ENCODE measurements at regions not wholly inside any gene's neighbourhood (a gene's known extent, or its start where the extent isn't known, plus 50 kb on each side); places are given as distances from the start of the nearest gene placed in this dataset.
A peak's percentile ranks its signal among the peaks of the same experiment; 100 is the strongest.

DNA sequence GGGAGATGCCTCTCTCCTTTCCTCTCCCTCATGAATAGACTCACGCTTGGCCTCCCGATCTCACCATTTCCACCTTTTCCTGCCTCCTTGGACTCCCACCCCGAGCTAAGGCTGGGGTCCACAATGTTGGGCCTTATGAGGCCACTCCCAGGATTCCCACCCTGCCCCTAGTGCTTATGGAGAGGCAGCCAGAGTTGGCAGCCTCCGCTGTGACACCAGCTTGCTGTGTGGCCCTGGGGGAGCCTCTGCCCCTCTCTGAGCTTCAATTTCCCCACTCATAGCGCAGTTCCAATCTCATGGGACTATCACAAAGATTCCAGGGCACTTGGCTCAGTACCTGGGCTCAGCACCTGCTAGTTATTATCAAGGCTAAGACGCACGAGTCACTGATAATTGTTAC is 118.7 kb upstream of the WNT4 start:
- H3K4me1 Mint-ChIP-seq = no peaks in the 10 kb centered on the region
- H3K36me3 Mint-ChIP-seq (ENCODE audit: low read depth) = no peaks in the 10 kb centered on the region
- H3K27ac Mint-ChIP-seq = no peak overlapping the region
- H3K27me3 Mint-ChIP-seq = peaks cover 5% of the 10 kb centered on the region
- DNase-seq (no peak), ATAC-seq (no peak)
- no peaks in the 10 kb centered on the region for H3K9me3 Mint-ChIP-seq
- no peak overlapping the region for H3K4me3 Mint-ChIP-seq

DNA sequence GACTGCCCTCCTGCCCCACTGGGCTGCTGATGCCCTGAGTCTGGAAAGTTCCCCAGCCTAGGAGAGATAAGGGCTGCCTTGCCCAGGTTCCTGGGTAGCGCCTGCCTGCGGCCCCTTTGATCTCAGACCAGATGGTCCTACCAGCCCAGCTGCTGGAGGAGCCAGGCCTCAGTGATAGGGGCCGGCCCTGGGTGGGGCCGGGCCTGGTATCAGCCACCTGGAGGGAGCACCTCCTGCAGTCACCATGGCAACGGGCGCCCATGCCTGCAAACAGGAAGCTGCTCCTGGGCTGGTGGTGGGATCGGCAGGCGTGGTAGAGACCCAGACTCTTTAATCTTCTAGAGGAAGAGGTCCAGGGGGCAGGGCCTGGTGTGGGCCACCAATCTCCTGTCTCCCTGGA is 119.7 kb upstream of the WNT4 start:
- Mint-ChIP-seq H3K4me3 (no peak overlapping the region), H3K9me3 (no peaks in the 10 kb centered on the region)
- no peak for ATAC-seq

DNA sequence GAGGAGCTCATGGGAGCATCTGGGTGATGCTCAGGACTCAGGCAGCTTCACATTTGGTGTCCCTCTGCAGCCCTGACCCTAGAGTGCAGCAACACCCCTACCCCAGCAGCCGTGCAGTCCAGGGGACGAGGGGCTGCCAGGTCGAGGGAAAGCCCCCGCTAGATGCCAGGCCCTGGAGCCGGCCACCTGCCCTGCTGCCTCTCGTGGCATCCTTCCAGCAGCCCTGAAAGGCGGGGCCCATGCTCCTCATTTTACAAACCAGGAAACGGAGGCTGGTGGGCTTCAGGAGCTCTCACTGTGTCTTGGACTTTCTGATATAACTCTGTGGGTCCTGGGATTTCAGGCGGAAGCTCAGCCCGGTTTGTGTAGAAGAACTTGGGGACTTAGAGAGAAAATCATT is 120.5 kb upstream of the WNT4 start:
- Mint-ChIP-seq H3K4me1 (no peaks in the 10 kb centered on the region), H3K27ac (no peak overlapping the region), H3K4me3 (no peak overlapping the region), H3K9me3 (no peaks in the 10 kb centered on the region), H3K36me3 (ENCODE audit: low read depth) (no peaks in the 10 kb centered on the region), H3K27me3 (peaks cover 8% of the 10 kb centered on the region)
- ATAC-seq = no peak
- DNase-seq = no peak

More for the DNA sequence above, 119.7 kb upstream of the WNT4 start:
- DNase-seq = no peak
- Mint-ChIP-seq H3K36me3 (ENCODE audit: low read depth) (no peaks in the 10 kb centered on the region), H3K27ac (no peak overlapping the region), H3K27me3 (peaks cover 5% of the 10 kb centered on the region), H3K4me1 (no peaks in the 10 kb centered on the region)

DNA sequence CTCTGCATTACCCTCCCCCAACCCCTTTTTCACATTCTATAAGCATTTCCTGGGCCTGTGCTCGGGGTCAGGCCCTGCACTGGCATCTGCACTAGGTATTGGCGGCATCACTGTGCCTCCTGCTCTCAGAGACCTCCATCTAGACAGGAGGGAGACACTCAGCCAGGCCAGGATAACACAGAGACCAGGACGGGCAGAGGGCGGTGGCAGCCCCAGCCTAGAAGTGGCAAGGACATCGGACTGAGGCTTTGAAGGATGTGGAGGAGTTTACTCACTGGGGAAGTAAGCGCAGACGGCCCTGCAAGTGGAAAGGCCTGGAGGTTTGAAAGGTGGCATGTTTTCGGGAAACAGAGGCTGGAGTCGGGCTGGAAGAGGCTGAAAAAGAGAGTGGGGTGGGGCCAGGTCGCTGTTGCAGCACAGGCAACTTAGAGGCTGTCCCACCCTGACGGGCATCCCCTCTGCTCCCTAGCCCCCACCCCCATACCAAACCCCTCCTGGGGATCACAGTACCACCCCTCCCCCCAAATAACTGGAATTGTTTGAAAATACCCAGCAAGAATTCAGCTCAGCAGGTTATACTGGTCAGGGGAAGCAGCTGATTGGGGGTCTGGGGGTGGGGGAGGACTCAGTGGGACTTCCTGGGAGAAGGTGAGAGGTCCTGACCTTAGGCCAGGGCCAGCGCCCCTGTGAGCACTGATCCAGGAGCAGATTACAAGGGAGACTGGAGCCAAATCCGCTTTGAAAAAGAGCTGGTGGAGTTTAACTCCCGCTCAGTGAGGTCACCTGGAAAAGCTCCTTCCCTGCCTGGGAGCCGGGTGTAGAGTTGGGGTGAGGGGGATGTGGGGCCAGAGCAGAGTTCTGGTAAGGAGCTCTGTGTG is 121.8 kb upstream of the WNT4 start:
- Mint-ChIP-seq H3K9me3 (no peaks in the 10 kb centered on the region), H3K27ac (no peak overlapping the region), H3K27me3 (peaks cover 8% of the 10 kb centered on the region), H3K4me1 (no peaks in the 10 kb centered on the region), H3K36me3 (ENCODE audit: low read depth) (no peaks in the 10 kb centered on the region), H3K4me3 (no peak overlapping the region)
- ATAC-seq (no peak), DNase-seq (no peak)

DNA sequence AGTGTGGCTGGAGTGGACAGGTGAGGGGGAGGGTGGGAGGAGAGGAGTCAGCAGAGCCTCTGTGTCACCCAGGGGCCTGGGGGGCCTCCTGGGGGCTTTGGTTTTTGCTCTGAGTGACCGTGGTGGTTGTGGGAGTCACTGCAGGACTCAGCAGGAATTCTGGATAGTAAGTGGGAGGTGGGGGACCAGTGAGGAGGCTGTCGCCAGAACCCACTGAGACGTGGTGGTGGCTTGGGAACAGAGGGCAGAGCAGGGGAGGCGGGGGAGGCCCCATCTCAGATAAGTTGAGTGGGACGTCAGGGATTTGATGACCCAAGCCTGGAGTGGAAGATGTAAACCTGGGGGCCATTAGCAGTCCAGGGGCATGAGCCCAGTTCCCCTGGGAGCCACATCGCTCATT is 123.2 kb upstream of the WNT4 start:
- no peaks in the 10 kb centered on the region for H3K36me3 Mint-ChIP-seq (ENCODE audit: low read depth)
- no peak overlapping the region for H3K27ac Mint-ChIP-seq
- ATAC-seq (no peak), DNase-seq (no peak)
- no peaks in the 10 kb centered on the region for H3K4me1 Mint-ChIP-seq
- H3K4me3 Mint-ChIP-seq = no peak overlapping the region
- H3K9me3 Mint-ChIP-seq = no peaks in the 10 kb centered on the region
- H3K27me3 Mint-ChIP-seq = peaks cover 7% of the 10 kb centered on the region

DNA sequence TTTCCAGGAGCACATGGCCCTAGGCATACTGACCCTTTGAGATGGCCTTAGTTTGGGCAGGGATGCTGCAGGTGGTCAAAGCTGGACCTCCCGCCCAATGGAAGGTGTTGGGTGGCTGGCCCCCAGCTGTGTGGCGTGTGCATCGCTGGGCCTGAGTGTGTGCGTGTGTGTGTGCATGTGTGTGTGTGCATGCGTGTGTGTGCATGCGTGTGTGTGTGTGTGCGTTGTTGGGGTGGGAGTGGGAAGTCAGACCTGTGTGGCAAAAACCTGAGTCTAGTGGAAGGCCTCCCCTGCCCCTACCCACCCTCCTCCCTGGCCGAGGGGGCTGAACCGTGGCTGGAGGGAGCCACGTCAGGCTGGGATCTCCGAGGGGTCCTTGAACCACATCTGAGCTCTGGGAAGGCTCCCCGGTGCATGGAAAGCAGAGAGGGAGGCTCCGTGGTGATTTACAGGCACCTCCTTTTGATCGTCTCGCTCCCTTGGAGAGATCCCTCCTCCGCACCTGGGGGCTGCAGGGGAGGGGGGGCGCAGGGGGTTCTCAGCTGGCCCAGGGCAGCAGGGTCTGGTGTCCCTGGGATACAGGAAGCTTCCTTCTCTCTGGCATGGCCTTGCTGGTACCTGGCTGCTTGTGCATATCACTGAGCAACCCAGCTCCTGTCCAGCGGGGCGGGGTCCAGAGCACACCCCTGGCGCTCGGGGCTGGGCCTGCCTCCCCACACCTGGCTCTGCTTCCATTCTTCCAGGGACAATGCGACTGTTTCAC is 124.7 kb upstream of the WNT4 start:
- no peaks in the 10 kb centered on the region for H3K4me1 Mint-ChIP-seq
- no peak for ATAC-seq
- H3K9me3 Mint-ChIP-seq = no peaks in the 10 kb centered on the region
- H3K27me3 Mint-ChIP-seq = peaks cover 7% of the 10 kb centered on the region
- H3K4me3 Mint-ChIP-seq = no peak overlapping the region
- DNase-seq = no peak
- H3K36me3 Mint-ChIP-seq (ENCODE audit: low read depth) = no peaks in the 10 kb centered on the region
- H3K27ac Mint-ChIP-seq = no peak overlapping the region

DNA sequence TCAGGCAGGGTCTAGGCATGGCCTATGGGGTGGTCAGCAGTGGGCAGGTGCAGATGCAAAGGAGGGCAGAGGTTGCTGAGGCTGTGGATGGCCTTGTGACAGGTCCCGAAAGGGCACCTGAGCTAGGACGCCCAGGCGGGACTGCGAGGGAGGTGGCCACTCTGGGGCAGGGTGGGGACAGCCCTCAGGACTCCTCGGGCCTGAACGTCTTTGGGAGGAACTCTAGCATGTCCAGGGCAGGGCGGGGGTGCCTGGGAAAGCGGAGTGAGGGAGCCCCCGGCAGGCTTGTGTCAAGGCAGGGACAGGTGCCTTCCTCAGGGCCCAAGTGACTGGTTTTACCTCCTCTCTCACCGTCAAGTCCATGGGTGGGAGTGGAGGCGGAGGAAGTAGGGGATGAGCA is 125.4 kb upstream of the WNT4 start:
- Mint-ChIP-seq H3K4me3 (no peak overlapping the region), H3K27ac (no peak overlapping the region), H3K9me3 (no peaks in the 10 kb centered on the region), H3K36me3 (ENCODE audit: low read depth) (no peaks in the 10 kb centered on the region), H3K4me1 (no peaks in the 10 kb centered on the region), H3K27me3 (peaks cover 7% of the 10 kb centered on the region)
- DNase-seq (no peak), ATAC-seq (no peak)

DNA sequence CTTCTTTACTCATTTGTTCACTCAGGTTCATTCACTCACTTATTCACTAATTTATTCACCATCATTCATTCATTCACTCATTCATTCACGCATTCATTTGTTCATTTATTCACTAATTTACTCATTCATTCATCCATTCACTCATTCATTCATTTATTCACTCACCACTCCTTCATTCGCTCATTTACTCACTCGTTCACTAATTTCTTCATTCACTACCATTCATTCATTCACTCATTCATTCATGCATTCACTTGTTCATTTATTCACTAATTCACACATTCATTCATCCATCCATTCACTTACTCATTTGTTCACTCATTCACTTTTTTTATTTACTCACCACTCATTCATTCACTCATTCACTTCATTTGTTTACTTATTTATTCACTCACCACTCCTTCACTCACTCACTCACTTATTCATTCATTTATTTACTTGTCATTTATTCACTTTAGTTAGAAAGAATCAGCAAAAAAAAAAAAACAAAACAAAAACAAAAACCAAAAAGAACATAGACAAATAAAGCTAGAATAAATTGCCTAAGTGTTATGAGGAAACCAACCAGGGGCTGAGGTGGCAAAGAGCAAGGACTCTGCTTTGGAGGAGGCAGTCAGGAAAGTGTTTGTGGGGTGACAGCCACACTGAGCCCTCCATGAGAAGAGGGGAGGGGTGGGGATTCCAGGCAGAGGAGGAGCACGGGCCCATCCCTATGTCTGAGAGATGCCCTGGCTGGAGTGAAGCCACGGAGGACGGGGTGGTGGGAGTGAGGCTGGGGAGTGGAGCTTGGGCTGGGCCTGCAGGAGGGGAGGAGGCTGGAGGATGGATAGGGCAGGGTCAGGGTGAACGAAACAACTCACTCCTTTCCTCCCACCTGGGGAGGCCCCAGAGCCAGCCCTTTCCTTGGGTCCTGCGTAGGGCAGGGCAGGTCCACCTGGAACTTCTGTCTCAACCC is 129.2 kb upstream of the WNT4 start:
- Mint-ChIP-seq H3K9me3 (no peaks in the 10 kb centered on the region), H3K36me3 (ENCODE audit: low read depth) (no peaks in the 10 kb centered on the region), H3K27ac (no peak overlapping the region), H3K4me1 (no peaks in the 10 kb centered on the region), H3K27me3 (peaks cover 8% of the 10 kb centered on the region), H3K4me3 (no peak overlapping the region)
- ATAC-seq = no peak
- no peak for DNase-seq

DNA sequence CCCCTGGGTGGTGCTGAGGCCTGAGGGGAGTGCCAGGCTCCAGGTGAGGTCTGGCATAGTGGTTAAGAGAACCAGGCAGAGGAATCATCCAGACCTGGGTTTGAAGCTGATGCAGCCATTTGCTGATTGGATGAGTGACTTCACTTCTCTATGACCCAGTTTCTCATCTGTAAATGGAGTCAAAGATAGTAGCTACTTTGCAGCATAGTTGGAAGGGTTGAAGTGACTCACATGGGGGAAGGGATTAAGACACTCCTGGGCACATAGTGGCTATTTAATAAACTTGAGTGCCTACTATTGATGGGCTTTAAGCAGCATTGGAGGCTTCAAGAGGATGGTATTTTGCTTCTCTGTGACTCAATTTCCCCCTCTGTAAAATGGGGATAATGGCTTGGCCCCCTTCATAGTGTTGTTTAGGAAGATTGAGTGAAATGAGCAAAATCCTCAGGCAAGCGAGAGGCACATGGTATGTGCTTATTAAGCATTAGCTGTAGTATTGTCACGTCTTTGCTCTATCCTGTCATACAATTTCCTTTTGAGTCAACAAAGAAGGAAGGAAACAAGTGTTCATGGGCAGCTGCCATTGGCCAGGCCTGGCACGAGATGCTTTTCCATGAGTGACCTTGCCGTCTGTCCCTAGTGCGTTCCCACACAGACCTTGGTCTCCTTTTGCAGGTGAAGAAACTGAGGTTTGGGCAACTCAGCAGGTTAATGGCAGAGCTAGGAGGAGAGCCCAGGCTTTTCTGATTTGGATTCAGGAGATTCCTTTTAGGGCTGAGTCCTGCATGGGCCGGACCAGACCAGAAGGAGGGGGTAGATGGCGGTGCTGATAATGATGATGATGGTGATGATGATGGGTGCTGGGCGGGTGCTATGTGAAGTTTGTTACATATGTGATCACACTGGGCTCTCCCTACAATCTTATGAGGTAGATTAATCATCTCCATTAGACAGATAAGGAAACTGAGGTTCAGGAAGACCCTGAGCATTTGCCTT is 131.1 kb upstream of the WNT4 start:
- Mint-ChIP-seq H3K4me1 (no peaks in the 10 kb centered on the region), H3K4me3 (no peak overlapping the region), H3K9me3 (no peaks in the 10 kb centered on the region), H3K27ac (no peak overlapping the region), H3K27me3 (peaks cover 5% of the 10 kb centered on the region), H3K36me3 (ENCODE audit: low read depth) (no peaks in the 10 kb centered on the region)
- DNase-seq (no peak), ATAC-seq (no peak)

DNA sequence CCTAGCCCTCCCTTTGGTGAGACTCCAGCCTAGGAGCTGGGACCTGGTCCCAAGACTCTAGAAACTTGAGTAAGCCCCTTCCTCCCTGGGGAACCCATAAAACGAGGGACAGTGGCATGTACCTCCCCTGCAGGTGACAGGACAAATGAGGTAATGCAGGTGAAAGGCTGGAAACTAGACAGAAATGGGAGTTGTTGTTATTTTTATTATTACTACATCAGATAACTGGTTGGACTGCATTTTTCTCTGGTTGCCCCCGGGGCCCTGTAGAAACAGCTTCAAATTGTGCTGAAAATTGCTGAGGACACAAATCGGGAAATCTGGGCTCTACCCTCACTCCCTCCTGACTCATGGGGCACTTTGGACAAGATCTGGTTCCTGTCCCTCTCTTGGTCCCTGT is 132.3 kb upstream of the WNT4 start:
- ATAC-seq (no peak), DNase-seq (no peak)
- Mint-ChIP-seq H3K36me3 (ENCODE audit: low read depth) (no peaks in the 10 kb centered on the region), H3K27me3 (peaks cover 5% of the 10 kb centered on the region), H3K4me3 (no peak overlapping the region), H3K27ac (no peak overlapping the region), H3K9me3 (no peaks in the 10 kb centered on the region), H3K4me1 (no peaks in the 10 kb centered on the region)

DNA sequence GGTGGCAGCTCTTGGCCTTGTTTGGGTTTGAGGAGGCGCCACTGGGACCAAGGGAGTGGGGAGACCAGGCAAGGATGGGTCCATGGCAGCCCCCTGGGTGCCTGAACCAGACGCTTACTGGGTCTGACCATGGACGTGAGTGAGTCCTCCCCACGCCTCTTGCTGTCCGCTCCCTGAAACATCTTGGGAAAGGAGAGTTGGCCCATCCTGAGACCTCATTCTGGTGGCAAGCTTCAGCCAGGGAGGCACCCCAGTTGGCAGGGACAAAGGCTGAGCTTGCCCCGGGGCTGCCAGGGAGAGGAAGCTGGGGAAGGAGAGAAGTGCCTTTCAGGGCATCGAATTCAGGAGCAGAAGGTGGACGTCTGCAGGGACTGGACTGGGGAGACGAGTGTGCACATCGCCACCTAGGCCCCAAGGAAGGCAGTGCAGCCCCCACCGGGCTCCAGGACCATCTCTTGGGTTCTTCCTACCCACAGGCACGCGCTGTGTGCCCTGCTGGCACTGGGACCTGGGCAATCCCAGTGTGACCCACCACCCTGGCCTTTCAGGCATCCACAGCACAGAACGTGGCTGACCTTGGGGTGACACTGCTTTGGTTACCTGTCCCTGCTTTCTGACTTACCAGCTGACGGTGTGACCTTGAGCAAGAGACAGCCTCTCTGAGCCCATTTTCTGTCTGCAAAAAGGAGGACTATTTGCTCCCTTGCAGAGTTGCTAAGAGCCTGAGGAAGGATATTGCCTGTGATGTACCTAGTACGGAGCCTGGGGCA is 132.9 kb upstream of the WNT4 start:
- Mint-ChIP-seq H3K4me3 (no peak overlapping the region), H3K27me3 (peaks cover 5% of the 10 kb centered on the region), H3K9me3 (peaks cover 4% of the 10 kb centered on the region), H3K27ac (no peak overlapping the region), H3K4me1 (no peaks in the 10 kb centered on the region), H3K36me3 (ENCODE audit: low read depth) (no peaks in the 10 kb centered on the region)
- ATAC-seq (peak; percentile 76), DNase-seq (peak; percentile 59)

DNA sequence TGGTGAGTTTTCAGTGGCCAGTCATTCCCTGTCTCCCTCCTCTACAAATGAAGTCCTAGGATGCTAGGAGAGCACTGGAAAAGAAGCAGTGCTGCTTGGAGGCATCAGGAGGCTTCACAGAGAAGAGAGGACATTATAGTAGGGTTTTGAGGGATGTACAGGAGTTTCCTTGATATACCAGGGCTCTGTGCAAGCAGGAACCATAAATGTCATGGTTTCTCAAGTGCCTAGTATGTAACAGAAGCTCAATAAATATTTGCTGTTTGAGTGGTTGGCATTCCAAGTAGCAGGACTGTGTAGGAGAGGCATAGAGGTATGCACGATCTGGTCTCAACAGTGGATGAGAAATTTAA is 133.5 kb upstream of the WNT4 start:
- Mint-ChIP-seq H3K4me1 (no peaks in the 10 kb centered on the region), H3K9me3 (peaks cover 4% of the 10 kb centered on the region), H3K27ac (no peak overlapping the region), H3K36me3 (ENCODE audit: low read depth) (no peaks in the 10 kb centered on the region), H3K4me3 (no peak overlapping the region), H3K27me3 (peaks cover 6% of the 10 kb centered on the region)
- DNase-seq (no peak), ATAC-seq (no peak)

DNA sequence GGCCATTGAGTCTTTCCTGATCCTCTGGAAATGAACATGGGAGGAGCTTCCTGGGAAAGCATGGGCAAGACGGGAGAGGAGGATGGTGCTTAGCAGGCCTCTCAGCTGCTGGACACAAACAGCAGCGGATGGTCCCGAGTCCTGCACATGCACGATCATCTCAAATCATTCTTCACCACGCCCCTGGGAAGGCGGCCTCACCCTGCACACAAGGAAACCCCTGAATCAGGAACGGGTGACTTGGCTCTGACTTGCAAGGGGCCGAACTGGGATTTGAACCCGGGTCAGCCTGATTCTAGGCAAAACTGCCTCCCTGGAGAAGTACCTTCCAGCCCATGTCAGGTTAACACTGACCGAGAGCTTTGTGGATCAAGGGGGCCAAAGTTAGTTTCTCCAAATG is 134.8 kb upstream of the WNT4 start:
- Mint-ChIP-seq H3K27ac (no peak overlapping the region), H3K9me3 (peaks cover 4% of the 10 kb centered on the region), H3K4me1 (no peaks in the 10 kb centered on the region), H3K4me3 (no peak overlapping the region), H3K27me3 (peaks cover 11% of the 10 kb centered on the region), H3K36me3 (ENCODE audit: low read depth) (no peaks in the 10 kb centered on the region)
- no peak for DNase-seq
- ATAC-seq = no peak
